ENCODE measurements at regions not wholly inside any gene's neighbourhood (a gene's known extent, or its start where the extent isn't known, plus 50 kb on each side); places are given as distances from the start of the nearest gene placed in this dataset.

- no peak for DNase-seq (ENCODE audit: low spot score)
Measured at GRCh38 chr13:84961023-84961422, 838.2 kb downstream of the SLITRK6 start.

- DNase-seq (ENCODE audit: low spot score) = no peak
Measured at GRCh38 chr13:84959818-84960217, 839.4 kb downstream of the SLITRK6 start.

- DNase-seq (ENCODE audit: low spot score) = no peak
Measured at GRCh38 chr13:84954636-84955035, 844.6 kb downstream of the SLITRK6 start.

- no peak for DNase-seq (ENCODE audit: low spot score)
Measured at GRCh38 chr13:84951128-84951527, 848.1 kb downstream of the SLITRK6 start.

- DNase-seq (ENCODE audit: low spot score) = no peak
Measured at GRCh38 chr13:84946192-84946591, 853.0 kb downstream of the SLITRK6 start.

GRCh38 chr13:84940798-84941197 lies 858.4 kb downstream of the SLITRK6 start:
- DNase-seq (ENCODE audit: low spot score) = no peak

- no peak for DNase-seq (ENCODE audit: low spot score)
Measured at GRCh38 chr13:84940167-84940566, 859.1 kb downstream of the SLITRK6 start.

GRCh38 chr13:84934911-84935310 lies 864.3 kb downstream of the SLITRK6 start:
- DNase-seq (ENCODE audit: low spot score) = no peak

GRCh38 chr13:84933797-84934196 lies 865.4 kb downstream of the SLITRK6 start:
- no peak for DNase-seq (ENCODE audit: low spot score)

- DNase-seq (ENCODE audit: low spot score) = no peak
Measured at GRCh38 chr13:84931264-84931663, 868.0 kb downstream of the SLITRK6 start.

GRCh38 chr13:84927442-84928169 lies 871.6 kb downstream of the SLITRK6 start:
- no peak for DNase-seq (ENCODE audit: low spot score)

- DNase-seq (ENCODE audit: low spot score) = no peak
Measured at GRCh38 chr13:84925443-84925842, 873.8 kb downstream of the SLITRK6 start.

GRCh38 chr13:84923831-84924230 lies 875.4 kb downstream of the SLITRK6 start:
- no peak for DNase-seq (ENCODE audit: low spot score)

GRCh38 chr13:84917252-84917878 lies 881.9 kb downstream of the SLITRK6 start:
- DNase-seq (ENCODE audit: low spot score) = no peak

GRCh38 chr13:84912720-84913119 lies 886.5 kb downstream of the SLITRK6 start:
- no peak for DNase-seq (ENCODE audit: low spot score)

- DNase-seq (ENCODE audit: low spot score) = no peak
Measured at GRCh38 chr13:84910423-84910822, 888.8 kb downstream of the SLITRK6 start.

GRCh38 chr13:84903391-84903790 lies 895.8 kb downstream of the SLITRK6 start:
- DNase-seq (ENCODE audit: low spot score) = no peak

GRCh38 chr13:84902243-84902642 lies 897.0 kb downstream of the SLITRK6 start:
- no peak for DNase-seq (ENCODE audit: low spot score)

GRCh38 chr13:84896128-84896527 lies 903.1 kb downstream of the SLITRK6 start:
- DNase-seq (ENCODE audit: low spot score) = peak; percentile 21

- no peak for DNase-seq (ENCODE audit: low spot score)
Measured at GRCh38 chr13:84894749-84895148, 904.5 kb downstream of the SLITRK6 start.

- DNase-seq (ENCODE audit: low spot score) = no peak
Measured at GRCh38 chr13:84885868-84886267, 913.4 kb downstream of the SLITRK6 start.

GRCh38 chr13:84873951-84874350 lies 925.3 kb downstream of the SLITRK6 start:
- DNase-seq (ENCODE audit: low spot score) = no peak

GRCh38 chr13:84870190-84870589 lies 929.0 kb downstream of the SLITRK6 start:
- DNase-seq (ENCODE audit: low spot score) = no peak

- no peak for DNase-seq (ENCODE audit: low spot score)
Measured at GRCh38 chr13:84867246-84867645, 932.0 kb downstream of the SLITRK6 start.
